H1 (cell line): ENCODE measurements at regions not wholly inside any gene's neighbourhood (a gene's known extent, or its start where the extent isn't known, plus 50 kb on each side); places are given as distances from the start of the nearest gene placed in this dataset.

Experiments
- CBX5 ChIP-seq: fragments of 300-800, 300-1000 bp; sonication (generic); IDR thresholded peaks from 2 replicates; pipeline ENCODE4 v1.7.1; 2016; ENCODE audit warnings: antibody characterized with exemption, low read length, low read depth
- EGR1 ChIP-seq: IDR thresholded peaks from 2 replicates; pipeline ENCODE4 v1.6.1; 2011; ENCODE audit warnings: low read depth, low read length, borderline replicate concordance
- POLR2AphosphoS5 ChIP-seq: IDR thresholded peaks from 2 replicates; pipeline ENCODE4 v1.6.1; 2011; ENCODE audit warnings: low read depth, low read length
- SIX5 ChIP-seq: IDR thresholded peaks from 2 replicates; pipeline ENCODE4 v1.6.1; 2011; ENCODE audit warnings: mild to moderate bottlenecking, low read depth, low read length
- TF ChIP-seq, protein P1 (sequence below): fragments of 300-600 bp; sonication (generic); IDR thresholded peaks from 2 replicates; pipeline ENCODE4 v1.7.1; 2012; ENCODE audit warnings: low read length, moderate library complexity, mild to moderate bottlenecking, inconsistent platforms; ENCODE audit not compliant: insufficient replicate concordance

DNA sequence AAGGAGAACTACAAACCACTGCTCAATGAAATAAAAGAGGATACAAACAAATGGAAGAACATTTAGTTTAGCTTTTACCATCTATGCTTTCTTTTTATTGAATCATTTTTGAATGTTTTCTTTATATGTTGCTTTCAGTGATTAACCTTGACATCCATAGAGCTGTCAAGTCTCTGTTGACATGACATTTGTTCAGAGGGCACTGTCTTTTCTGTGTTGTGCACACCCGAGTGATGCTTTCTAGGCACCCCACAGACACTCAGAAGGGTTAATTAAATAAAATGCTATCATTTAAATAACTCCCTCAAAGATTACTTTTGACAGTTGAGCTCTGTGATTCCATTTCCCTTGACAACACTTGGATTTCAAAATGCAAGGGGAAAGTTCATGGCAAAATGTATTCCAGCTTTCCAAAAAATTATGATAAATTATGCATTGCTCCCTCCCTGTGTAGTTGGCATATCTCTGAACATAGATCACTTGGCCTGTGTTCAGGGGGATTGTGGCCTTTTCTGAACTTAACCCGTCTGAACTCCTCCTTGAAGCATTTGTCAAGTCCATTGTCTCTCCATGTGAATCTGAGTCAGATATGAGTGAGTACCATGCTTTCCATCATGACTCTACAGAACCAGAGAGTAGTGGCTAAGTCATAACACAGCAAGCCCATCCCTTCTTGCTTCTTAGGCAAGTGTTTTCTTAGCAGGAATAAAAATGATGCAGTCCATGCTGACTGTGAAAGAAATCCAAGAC is 372.6 kb downstream of the RPRM start (continued):
- TF ChIP-seq EGR1 (no peak), CBX5 (no peak), POLR2AphosphoS5 (no peak), SIX5 (no peak)
- TF ChIP-seq, protein P1, sequence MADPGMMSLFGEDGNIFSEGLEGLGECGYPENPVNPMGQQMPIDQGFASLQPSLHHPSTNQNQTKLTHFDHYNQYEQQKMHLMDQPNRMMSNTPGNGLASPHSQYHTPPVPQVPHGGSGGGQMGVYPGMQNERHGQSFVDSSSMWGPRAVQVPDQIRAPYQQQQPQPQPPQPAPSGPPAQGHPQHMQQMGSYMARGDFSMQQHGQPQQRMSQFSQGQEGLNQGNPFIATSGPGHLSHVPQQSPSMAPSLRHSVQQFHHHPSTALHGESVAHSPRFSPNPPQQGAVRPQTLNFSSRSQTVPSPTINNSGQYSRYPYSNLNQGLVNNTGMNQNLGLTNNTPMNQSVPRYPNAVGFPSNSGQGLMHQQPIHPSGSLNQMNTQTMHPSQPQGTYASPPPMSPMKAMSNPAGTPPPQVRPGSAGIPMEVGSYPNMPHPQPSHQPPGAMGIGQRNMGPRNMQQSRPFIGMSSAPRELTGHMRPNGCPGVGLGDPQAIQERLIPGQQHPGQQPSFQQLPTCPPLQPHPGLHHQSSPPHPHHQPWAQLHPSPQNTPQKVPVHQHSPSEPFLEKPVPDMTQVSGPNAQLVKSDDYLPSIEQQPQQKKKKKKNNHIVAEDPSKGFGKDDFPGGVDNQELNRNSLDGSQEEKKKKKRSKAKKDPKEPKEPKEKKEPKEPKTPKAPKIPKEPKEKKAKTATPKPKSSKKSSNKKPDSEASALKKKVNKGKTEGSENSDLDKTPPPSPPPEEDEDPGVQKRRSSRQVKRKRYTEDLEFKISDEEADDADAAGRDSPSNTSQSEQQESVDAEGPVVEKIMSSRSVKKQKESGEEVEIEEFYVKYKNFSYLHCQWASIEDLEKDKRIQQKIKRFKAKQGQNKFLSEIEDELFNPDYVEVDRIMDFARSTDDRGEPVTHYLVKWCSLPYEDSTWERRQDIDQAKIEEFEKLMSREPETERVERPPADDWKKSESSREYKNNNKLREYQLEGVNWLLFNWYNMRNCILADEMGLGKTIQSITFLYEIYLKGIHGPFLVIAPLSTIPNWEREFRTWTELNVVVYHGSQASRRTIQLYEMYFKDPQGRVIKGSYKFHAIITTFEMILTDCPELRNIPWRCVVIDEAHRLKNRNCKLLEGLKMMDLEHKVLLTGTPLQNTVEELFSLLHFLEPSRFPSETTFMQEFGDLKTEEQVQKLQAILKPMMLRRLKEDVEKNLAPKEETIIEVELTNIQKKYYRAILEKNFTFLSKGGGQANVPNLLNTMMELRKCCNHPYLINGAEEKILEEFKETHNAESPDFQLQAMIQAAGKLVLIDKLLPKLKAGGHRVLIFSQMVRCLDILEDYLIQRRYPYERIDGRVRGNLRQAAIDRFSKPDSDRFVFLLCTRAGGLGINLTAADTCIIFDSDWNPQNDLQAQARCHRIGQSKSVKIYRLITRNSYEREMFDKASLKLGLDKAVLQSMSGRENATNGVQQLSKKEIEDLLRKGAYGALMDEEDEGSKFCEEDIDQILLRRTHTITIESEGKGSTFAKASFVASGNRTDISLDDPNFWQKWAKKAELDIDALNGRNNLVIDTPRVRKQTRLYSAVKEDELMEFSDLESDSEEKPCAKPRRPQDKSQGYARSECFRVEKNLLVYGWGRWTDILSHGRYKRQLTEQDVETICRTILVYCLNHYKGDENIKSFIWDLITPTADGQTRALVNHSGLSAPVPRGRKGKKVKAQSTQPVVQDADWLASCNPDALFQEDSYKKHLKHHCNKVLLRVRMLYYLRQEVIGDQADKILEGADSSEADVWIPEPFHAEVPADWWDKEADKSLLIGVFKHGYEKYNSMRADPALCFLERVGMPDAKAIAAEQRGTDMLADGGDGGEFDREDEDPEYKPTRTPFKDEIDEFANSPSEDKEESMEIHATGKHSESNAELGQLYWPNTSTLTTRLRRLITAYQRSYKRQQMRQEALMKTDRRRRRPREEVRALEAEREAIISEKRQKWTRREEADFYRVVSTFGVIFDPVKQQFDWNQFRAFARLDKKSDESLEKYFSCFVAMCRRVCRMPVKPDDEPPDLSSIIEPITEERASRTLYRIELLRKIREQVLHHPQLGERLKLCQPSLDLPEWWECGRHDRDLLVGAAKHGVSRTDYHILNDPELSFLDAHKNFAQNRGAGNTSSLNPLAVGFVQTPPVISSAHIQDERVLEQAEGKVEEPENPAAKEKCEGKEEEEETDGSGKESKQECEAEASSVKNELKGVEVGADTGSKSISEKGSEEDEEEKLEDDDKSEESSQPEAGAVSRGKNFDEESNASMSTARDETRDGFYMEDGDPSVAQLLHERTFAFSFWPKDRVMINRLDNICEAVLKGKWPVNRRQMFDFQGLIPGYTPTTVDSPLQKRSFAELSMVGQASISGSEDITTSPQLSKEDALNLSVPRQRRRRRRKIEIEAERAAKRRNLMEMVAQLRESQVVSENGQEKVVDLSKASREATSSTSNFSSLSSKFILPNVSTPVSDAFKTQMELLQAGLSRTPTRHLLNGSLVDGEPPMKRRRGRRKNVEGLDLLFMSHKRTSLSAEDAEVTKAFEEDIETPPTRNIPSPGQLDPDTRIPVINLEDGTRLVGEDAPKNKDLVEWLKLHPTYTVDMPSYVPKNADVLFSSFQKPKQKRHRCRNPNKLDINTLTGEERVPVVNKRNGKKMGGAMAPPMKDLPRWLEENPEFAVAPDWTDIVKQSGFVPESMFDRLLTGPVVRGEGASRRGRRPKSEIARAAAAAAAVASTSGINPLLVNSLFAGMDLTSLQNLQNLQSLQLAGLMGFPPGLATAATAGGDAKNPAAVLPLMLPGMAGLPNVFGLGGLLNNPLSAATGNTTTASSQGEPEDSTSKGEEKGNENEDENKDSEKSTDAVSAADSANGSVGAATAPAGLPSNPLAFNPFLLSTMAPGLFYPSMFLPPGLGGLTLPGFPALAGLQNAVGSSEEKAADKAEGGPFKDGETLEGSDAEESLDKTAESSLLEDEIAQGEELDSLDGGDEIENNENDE: no peak
- TF ChIP-seq, all 59 proteins: peak for 0
